Fibroblast of lung (primary cell): ENCODE measurements at regions not wholly inside any gene's neighbourhood (a gene's known extent, or its start where the extent isn't known, plus 50 kb on each side); places are given as distances from the start of the nearest gene placed in this dataset.
A peak's percentile ranks its signal among the peaks of the same experiment; 100 is the strongest.

Experiments used
- DNase-seq, 2 donors: peaks; one replicate each; pipeline versions ENCODE4 v3.0.0 to v3.0.0-alpha.2; 2010; ENCODE audit warnings: low read depth in 2 of 2
- H2AFZ ChIP-seq: 2 replicates; pipeline ENCODE4 v1.5.1; 2012; ENCODE audit warnings: low read length, control low read depth, inconsistent platforms
- H3K27ac ChIP-seq: 2 replicates; pipeline ENCODE4 v1.5.1; 2011; ENCODE audit warnings: low read length, control low read depth; ENCODE audit not compliant: insufficient read depth
- H3K27me3 ChIP-seq: 2 replicates; pipeline ENCODE4 v1.5.1; 2011; ENCODE audit warnings: mild to moderate bottlenecking, low read length; ENCODE audit not compliant: control insufficient read depth, insufficient read depth
- H3K36me3 ChIP-seq: 2 replicates; pipeline ENCODE4 v1.5.1; 2011; ENCODE audit warnings: low read length; ENCODE audit not compliant: control insufficient read depth, insufficient read depth
- H3K4me1 ChIP-seq: 2 replicates; pipeline ENCODE4 v1.5.1; 2011; ENCODE audit warnings: low read length; ENCODE audit not compliant: control insufficient read depth, insufficient read depth; ENCODE audit errors: extremely low read depth
- H3K4me2 ChIP-seq: 2 replicates; pipeline ENCODE4 v1.5.1; 2011; ENCODE audit warnings: low read length, control low read depth; ENCODE audit not compliant: insufficient read depth; ENCODE audit errors: extremely low read depth
- H3K4me3 ChIP-seq, 4 experiments: fragments of 200-600 bp in 1 of 4; sonication (generic) in 1 of 4; replicated peaks in 1 of 4; 2 replicates each; pipeline ENCODE4 v1.5.1; 2011 to 2016; ENCODE audit warnings: low read length in 4 of 4, low read depth in 3 of 4, mild to moderate bottlenecking in 3 of 4, control low read depth in 2 of 4, inconsistent platforms in 1 of 4, mixed read lengths in 1 of 4; ENCODE audit not compliant: insufficient read depth in 1 of 4; ENCODE audit errors: control extremely low read depth in 1 of 4
- H3K79me2 ChIP-seq: 2 replicates; pipeline ENCODE4 v1.5.1; 2012; ENCODE audit warnings: mild to moderate bottlenecking, low read length, inconsistent platforms; ENCODE audit not compliant: control insufficient read depth, insufficient read depth
- H3K9ac ChIP-seq: 2 replicates; pipeline ENCODE4 v1.5.1; 2011; ENCODE audit warnings: mild to moderate bottlenecking, low read length, control low read depth; ENCODE audit not compliant: insufficient read depth
- H3K9me3 ChIP-seq: 2 replicates; pipeline ENCODE4 v1.5.1; 2012; ENCODE audit warnings: low read depth, low read length; ENCODE audit not compliant: control insufficient read depth, insufficient read depth
- H4K20me1 ChIP-seq: 2 replicates; pipeline ENCODE4 v1.5.1; 2011; ENCODE audit warnings: low read length; ENCODE audit not compliant: control insufficient read depth, insufficient read depth; ENCODE audit errors: extremely low read depth
- CTCF ChIP-seq, 2 donors: IDR thresholded peaks in 1 of 2; conservative IDR thresholded peaks in 1 of 2; 1 replicate in 1 of 2; 2 replicates in 1 of 2; pipeline ENCODE4 v1.5.1; 2011 to 2012; ENCODE audit warnings: low read length in 2 of 2, control low read depth in 1 of 2, inconsistent platforms in 1 of 2, low read depth in 1 of 2, mild to moderate bottlenecking in 1 of 2
- EZH2 ChIP-seq: IDR thresholded peaks from 2 replicates; pipeline ENCODE4 v1.5.1; 2012; ENCODE audit warnings: low read length, control low read depth, mild to moderate bottlenecking; ENCODE audit errors: missing control alignments

GRCh38 chr22:47421846-47422245 lies 659.4 kb downstream of the TBC1D22A start:
- no peaks in the 10 kb centered on the region for H4K20me1 ChIP-seq
- no peaks in the 10 kb centered on the region for H3K79me2 ChIP-seq
- H3K9ac ChIP-seq: no peak overlapping the region
- no peaks in the 10 kb centered on the region for H3K9me3 ChIP-seq
- no peaks in the 10 kb centered on the region for H3K36me3 ChIP-seq
- H3K4me1 ChIP-seq: no peaks in the 10 kb centered on the region
- no peak overlapping the region for H3K4me3 ChIP-seq
- no peak for DNase-seq
- H3K4me2 ChIP-seq: no peak overlapping the region
- H3K27ac ChIP-seq: no peak overlapping the region
- H3K27me3 ChIP-seq: no peaks in the 10 kb centered on the region
- H2AFZ ChIP-seq: no peak overlapping the region
- TF ChIP-seq CTCF (conservative IDR thresholded peaks at IDR 0.05 in 1 of 2, IDR thresholded peaks at IDR 0.05 in 1 of 2; ENCODE audit: low read depth in 1 of 2, low read length in 2 of 2) (no peak), EZH2 (no peak)

DNA sequence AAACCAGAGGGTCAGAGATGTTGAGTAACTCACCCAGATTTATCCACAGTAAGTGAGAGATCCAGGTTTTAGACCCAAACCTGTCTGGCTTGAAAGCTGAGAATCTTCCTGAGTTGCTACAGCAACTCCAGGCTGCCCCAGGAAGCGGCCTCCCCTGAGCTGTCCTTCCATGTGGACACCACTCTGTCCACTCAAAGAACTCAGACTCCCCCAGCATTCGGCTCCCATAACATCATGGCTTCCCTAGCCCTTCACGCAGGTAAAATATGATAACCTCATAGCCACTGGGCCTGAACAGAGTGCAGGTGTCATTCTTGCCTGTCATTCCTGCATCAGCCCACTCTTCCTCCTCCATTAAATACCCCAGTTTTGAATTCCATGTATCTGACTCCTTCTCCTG lies 657.8 kb downstream of the TBC1D22A start:
- TF ChIP-seq EZH2 (no peak), CTCF (conservative IDR thresholded peaks at IDR 0.05 in 1 of 2, IDR thresholded peaks at IDR 0.05 in 1 of 2; ENCODE audit: low read depth in 1 of 2, low read length in 2 of 2) (no peak)
- Histone ChIP-seq H3K4me2 (no peak overlapping the region), H3K9ac (no peak overlapping the region), H3K27me3 (no peaks in the 10 kb centered on the region), H3K4me3 (no peak overlapping the region), H3K9me3 (no peaks in the 10 kb centered on the region), H3K4me1 (no peaks in the 10 kb centered on the region), H3K79me2 (no peaks in the 10 kb centered on the region), H4K20me1 (no peaks in the 10 kb centered on the region), H3K36me3 (no peaks in the 10 kb centered on the region), H2AFZ (no peak overlapping the region), H3K27ac (no peak overlapping the region)
- DNase-seq: no peak

- Histone ChIP-seq H3K4me1 (no peaks in the 10 kb centered on the region), H3K4me3 (no peak overlapping the region), H3K9ac (no peak overlapping the region), H2AFZ (no peak overlapping the region), H3K36me3 (no peaks in the 10 kb centered on the region), H4K20me1 (no peaks in the 10 kb centered on the region), H3K4me2 (no peak overlapping the region), H3K27ac (no peak overlapping the region), H3K9me3 (no peaks in the 10 kb centered on the region), H3K27me3 (no peaks in the 10 kb centered on the region), H3K79me2 (no peaks in the 10 kb centered on the region)
- peak in 1 of 2 donors; percentile 28 for DNase-seq
- TF ChIP-seq CTCF (conservative IDR thresholded peaks at IDR 0.05 in 1 of 2, IDR thresholded peaks at IDR 0.05 in 1 of 2; ENCODE audit: low read depth in 1 of 2, low read length in 2 of 2) (no peak), EZH2 (no peak)
Observed at GRCh38 chr22:47419239-47419638, 656.8 kb downstream of the TBC1D22A start.
